Uterus (tissue), 2 donors: ENCODE measurements at regions not wholly inside any gene's neighbourhood (a gene's known extent, or its start where the extent isn't known, plus 50 kb on each side); places are given as distances from the start of the nearest gene placed in this dataset.

ENCODE experiments used
- POLR2A ChIP-seq, 2 donors: fragments of 450-650 bp; IDR thresholded peaks; one replicate each; pipeline ENCODE4 v1.6.1; 2016; ENCODE audit warnings: antibody characterized with exemption in 2 of 2, mild to moderate bottlenecking in 1 of 2, moderate library complexity in 1 of 2
- TF ChIP-seq, protein P1 (sequence below), 4 experiments: fragments of 200-600 bp in 2 of 4; fragments of 450-650 bp in 2 of 4; sonication (generic) in 2 of 4; IDR thresholded peaks; one replicate each; pipeline ENCODE4 v1.5.1; 2016 to 2019; ENCODE audit warnings: antibody characterized with exemption in 4 of 4, mild to moderate bottlenecking in 2 of 4, moderate library complexity in 1 of 4

DNA sequence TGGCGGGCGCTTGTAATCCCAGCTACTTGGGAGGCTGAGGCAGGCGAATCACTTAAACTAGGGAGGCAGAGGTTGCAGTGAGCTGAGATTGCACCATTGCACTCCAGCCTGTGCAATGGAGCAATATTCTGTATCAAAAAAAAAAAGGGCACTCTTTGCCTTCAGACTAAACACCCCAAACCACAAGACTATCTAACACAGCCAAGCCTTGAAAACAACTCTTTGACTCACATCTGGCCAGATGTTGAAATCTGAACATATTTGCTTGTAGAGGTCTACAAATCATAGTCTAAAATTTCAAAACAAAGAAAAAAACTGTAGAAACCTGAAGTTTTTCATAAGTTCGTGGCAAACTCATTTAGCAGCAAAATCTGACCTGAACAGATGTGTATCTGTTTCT is 94.9 kb downstream of the FAM161A start:
- TF ChIP-seq, protein P1, sequence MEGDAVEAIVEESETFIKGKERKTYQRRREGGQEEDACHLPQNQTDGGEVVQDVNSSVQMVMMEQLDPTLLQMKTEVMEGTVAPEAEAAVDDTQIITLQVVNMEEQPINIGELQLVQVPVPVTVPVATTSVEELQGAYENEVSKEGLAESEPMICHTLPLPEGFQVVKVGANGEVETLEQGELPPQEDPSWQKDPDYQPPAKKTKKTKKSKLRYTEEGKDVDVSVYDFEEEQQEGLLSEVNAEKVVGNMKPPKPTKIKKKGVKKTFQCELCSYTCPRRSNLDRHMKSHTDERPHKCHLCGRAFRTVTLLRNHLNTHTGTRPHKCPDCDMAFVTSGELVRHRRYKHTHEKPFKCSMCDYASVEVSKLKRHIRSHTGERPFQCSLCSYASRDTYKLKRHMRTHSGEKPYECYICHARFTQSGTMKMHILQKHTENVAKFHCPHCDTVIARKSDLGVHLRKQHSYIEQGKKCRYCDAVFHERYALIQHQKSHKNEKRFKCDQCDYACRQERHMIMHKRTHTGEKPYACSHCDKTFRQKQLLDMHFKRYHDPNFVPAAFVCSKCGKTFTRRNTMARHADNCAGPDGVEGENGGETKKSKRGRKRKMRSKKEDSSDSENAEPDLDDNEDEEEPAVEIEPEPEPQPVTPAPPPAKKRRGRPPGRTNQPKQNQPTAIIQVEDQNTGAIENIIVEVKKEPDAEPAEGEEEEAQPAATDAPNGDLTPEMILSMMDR (IDR thresholded peaks at IDR 0.05), result no peak
- no peak for TF ChIP-seq POLR2A (IDR thresholded peaks at IDR 0.05)
